ENCODE measurements at regions not wholly inside any gene's neighbourhood (a gene's known extent, or its start where the extent isn't known, plus 50 kb on each side); places are given as distances from the start of the nearest gene placed in this dataset.
"Not testable (repeated sequence)": the region's sequence is repeated elsewhere in the genome, so short reads cannot be mapped to it uniquely, and the experiment has no call there.

GRCh38 chr4:142897518-142897917 is 51.4 kb upstream of the INPP4B start:
- DNase-seq, result not testable (repeated sequence)

GRCh38 chr4:142900622-142901021 is 54.5 kb upstream of the INPP4B start:
- no peak for DNase-seq

- peak; percentile 50 for DNase-seq
Measured at GRCh38 chr4:142901166-142901662, 55.1 kb upstream of the INPP4B start.

- not testable (repeated sequence) for DNase-seq
Measured at GRCh38 chr4:142903617-142904016, 57.5 kb upstream of the INPP4B start.

- DNase-seq, result peak; percentile 8
Measured at GRCh38 chr4:142909908-142910307, 63.8 kb upstream of the INPP4B start.

GRCh38 chr4:142913034-142913433 is 66.9 kb upstream of the INPP4B start:
- no peak for DNase-seq

GRCh38 chr4:142913461-142914030 is 67.4 kb upstream of the INPP4B start:
- peak; percentile 9 for DNase-seq

GRCh38 chr4:142917678-142918077 is 71.6 kb upstream of the INPP4B start:
- no peak for DNase-seq

GRCh38 chr4:142922720-142923119 is 76.6 kb upstream of the INPP4B start:
- DNase-seq, result no peak

GRCh38 chr4:142923619-142924018 is 77.5 kb upstream of the INPP4B start:
- DNase-seq, result no peak

GRCh38 chr4:142925161-142925560 is 79.1 kb upstream of the INPP4B start:
- DNase-seq, result no peak

GRCh38 chr4:142927721-142928120 is 81.6 kb upstream of the INPP4B start:
- DNase-seq, result no peak

- DNase-seq, result no peak
Measured at GRCh38 chr4:142929526-142929925, 83.4 kb upstream of the INPP4B start.

- DNase-seq, result no peak
Measured at GRCh38 chr4:142933207-142933606, 87.1 kb upstream of the INPP4B start.

GRCh38 chr4:142940425-142941330 is 94.6 kb upstream of the INPP4B start:
- no peak for DNase-seq

GRCh38 chr4:142944565-142944964 is 98.5 kb upstream of the INPP4B start:
- DNase-seq, result no peak

GRCh38 chr4:142952821-142953580 is 106.9 kb upstream of the INPP4B start:
- DNase-seq, result no peak

- no peak for DNase-seq
Measured at GRCh38 chr4:142954415-142954814, 108.3 kb upstream of the INPP4B start.

GRCh38 chr4:142955501-142955900 is 109.4 kb upstream of the INPP4B start:
- DNase-seq, result no peak

GRCh38 chr4:142959173-142959572 is 113.1 kb upstream of the INPP4B start:
- DNase-seq, result no peak

- DNase-seq, result peak; percentile 6
Measured at GRCh38 chr4:142960126-142960525, 114.0 kb upstream of the INPP4B start.

- DNase-seq, result no peak
Measured at GRCh38 chr4:142960867-142961644, 115.0 kb upstream of the INPP4B start.

All from fibroblast of skin of scalp (primary cell).